Endothelial cell (in vitro differentiated cells): ENCODE measurements at regions not wholly inside any gene's neighbourhood (a gene's known extent, or its start where the extent isn't known, plus 50 kb on each side); places are given as distances from the start of the nearest gene placed in this dataset.

Source experiments
- DNase-seq: peaks from one replicate; pipeline ENCODE4 v3.0.0; 2021; ENCODE audit warnings: low spot score
- H3K27ac Mint-ChIP-seq: one replicate; pipeline ENCODE4 v1.8.0; 2021; ENCODE audit warnings: mixed read lengths, inconsistent platforms; ENCODE audit not compliant: unreplicated experiment
- H3K27me3 Mint-ChIP-seq: one replicate; pipeline ENCODE4 v1.8.0; 2021; ENCODE audit warnings: mild to moderate bottlenecking, moderate library complexity, mixed read lengths, inconsistent platforms; ENCODE audit not compliant: unreplicated experiment
- H3K36me3 Mint-ChIP-seq: one replicate; pipeline ENCODE4 v1.8.0; 2021; ENCODE audit warnings: mild to moderate bottlenecking, low read depth, mixed read lengths, inconsistent platforms; ENCODE audit not compliant: unreplicated experiment
- H3K4me1 Mint-ChIP-seq: one replicate; pipeline ENCODE4 v1.8.0; 2021; ENCODE audit warnings: mild to moderate bottlenecking, mixed read lengths, inconsistent platforms; ENCODE audit not compliant: unreplicated experiment
- H3K4me3 Mint-ChIP-seq: one replicate; pipeline ENCODE4 v1.8.0; 2021; ENCODE audit warnings: mild to moderate bottlenecking, mixed read lengths, inconsistent platforms; ENCODE audit not compliant: unreplicated experiment
- H3K9me3 Mint-ChIP-seq: one replicate; pipeline ENCODE4 v1.8.0; 2021; ENCODE audit warnings: mixed read lengths, inconsistent platforms; ENCODE audit not compliant: unreplicated experiment
- TF ChIP-seq, protein P1 (sequence below): fragments of 200-600 bp; sonication (generic); IDR thresholded peaks from one replicate; pipeline ENCODE4 v1.5.0; 2021; ENCODE audit warnings: antibody characterized with exemption; ENCODE audit not compliant: unreplicated experiment

DNA sequence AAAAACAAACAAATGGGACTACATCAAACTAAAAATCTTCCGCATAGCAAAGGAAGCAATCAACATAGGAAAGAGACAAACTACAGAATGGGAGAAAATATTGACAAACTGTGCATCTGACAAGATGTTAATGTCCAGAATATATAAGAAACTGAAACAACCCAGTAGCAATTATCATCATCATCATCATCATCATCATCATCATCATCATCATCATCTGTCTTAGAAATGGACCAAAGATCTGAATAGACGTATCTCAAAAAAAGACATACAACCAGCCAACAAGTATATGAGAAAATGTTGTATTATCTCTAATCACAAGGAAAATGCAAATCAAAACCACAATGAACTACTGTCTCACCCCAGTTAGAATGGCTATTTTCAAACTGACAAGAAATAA lies 173.9 kb downstream of the PRR20E start:
- no peaks in the 10 kb centered on the region for H3K27me3 Mint-ChIP-seq
- no peaks in the 10 kb centered on the region for H3K36me3 Mint-ChIP-seq
- H3K4me1 Mint-ChIP-seq: no peaks in the 10 kb centered on the region
- no peak overlapping the region for H3K4me3 Mint-ChIP-seq
- no peaks in the 10 kb centered on the region for H3K9me3 Mint-ChIP-seq
- TF ChIP-seq, protein P1, sequence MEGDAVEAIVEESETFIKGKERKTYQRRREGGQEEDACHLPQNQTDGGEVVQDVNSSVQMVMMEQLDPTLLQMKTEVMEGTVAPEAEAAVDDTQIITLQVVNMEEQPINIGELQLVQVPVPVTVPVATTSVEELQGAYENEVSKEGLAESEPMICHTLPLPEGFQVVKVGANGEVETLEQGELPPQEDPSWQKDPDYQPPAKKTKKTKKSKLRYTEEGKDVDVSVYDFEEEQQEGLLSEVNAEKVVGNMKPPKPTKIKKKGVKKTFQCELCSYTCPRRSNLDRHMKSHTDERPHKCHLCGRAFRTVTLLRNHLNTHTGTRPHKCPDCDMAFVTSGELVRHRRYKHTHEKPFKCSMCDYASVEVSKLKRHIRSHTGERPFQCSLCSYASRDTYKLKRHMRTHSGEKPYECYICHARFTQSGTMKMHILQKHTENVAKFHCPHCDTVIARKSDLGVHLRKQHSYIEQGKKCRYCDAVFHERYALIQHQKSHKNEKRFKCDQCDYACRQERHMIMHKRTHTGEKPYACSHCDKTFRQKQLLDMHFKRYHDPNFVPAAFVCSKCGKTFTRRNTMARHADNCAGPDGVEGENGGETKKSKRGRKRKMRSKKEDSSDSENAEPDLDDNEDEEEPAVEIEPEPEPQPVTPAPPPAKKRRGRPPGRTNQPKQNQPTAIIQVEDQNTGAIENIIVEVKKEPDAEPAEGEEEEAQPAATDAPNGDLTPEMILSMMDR: no peak
- H3K27ac Mint-ChIP-seq: no peak overlapping the region
- no peak for DNase-seq

DNA sequence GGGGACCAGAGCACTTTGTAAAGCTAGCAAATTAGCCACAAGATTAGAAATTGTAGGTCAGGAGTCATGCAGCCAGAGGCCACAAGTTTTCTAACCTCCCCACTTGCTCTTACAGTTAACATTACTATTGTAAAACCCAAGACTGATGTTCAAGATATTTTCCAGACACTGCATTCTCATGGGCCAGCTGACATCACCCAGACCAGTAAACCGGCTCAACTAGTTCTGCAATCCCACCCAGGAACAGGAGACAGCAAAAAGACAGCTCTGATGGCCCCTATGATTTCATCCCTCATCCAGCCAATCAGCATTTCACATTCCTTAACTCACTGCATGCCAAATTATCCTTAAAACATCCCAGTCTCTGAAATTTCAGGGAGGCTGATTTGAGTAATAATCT lies 178.5 kb downstream of the PRR20E start:
- Mint-ChIP-seq H3K36me3 (no peaks in the 10 kb centered on the region), H3K27ac (no peak overlapping the region), H3K9me3 (no peaks in the 10 kb centered on the region), H3K4me3 (no peak overlapping the region), H3K4me1 (no peaks in the 10 kb centered on the region), H3K27me3 (no peaks in the 10 kb centered on the region)
- TF ChIP-seq, protein P1: no peak
- no peak for DNase-seq

DNA sequence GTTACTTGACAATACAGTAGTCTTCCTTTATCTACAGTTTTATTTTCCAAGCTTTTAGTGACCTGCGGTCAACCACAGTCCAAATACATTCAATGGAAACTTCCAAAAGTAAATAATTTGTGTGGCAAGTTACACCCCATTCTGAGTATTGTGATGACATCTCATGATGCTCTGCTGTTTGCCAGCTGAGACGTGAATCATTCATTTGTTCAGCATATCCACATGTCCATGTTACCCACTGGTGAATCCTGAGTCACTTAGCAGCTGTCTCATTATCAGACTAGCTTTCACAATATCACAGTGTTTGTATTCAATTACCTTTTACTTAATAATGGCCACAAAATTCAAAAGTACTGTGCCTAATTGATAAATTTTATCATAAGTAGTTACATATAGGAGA lies 179.8 kb downstream of the PRR20E start:
- no peaks in the 10 kb centered on the region for H3K4me1 Mint-ChIP-seq
- no peak overlapping the region for H3K4me3 Mint-ChIP-seq
- no peak for DNase-seq
- TF ChIP-seq, protein P1: no peak
- no peaks in the 10 kb centered on the region for H3K27me3 Mint-ChIP-seq
- H3K9me3 Mint-ChIP-seq: no peaks in the 10 kb centered on the region
- H3K36me3 Mint-ChIP-seq: no peaks in the 10 kb centered on the region
- no peak overlapping the region for H3K27ac Mint-ChIP-seq

DNA sequence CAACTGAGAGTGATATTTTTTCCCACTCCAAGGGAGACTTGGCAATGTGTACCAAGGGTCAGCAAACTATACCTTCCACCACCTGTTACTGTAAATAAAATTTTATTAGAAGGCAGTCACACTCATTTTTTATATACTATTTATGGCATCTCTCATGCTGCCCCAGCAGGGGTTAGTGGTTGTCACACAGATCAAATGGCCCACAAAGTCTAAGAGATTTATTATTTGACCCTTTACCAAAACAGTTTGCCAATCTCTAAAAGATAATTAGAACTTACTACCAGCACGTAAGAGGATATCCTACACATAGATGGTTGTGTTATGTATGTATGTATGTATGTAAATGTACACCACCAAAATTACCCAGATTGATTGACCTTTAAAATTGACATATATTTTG lies 185.1 kb downstream of the PRR20E start:
- no peak overlapping the region for H3K4me3 Mint-ChIP-seq
- TF ChIP-seq, protein P1: no peak
- no peaks in the 10 kb centered on the region for H3K27me3 Mint-ChIP-seq

DNA sequence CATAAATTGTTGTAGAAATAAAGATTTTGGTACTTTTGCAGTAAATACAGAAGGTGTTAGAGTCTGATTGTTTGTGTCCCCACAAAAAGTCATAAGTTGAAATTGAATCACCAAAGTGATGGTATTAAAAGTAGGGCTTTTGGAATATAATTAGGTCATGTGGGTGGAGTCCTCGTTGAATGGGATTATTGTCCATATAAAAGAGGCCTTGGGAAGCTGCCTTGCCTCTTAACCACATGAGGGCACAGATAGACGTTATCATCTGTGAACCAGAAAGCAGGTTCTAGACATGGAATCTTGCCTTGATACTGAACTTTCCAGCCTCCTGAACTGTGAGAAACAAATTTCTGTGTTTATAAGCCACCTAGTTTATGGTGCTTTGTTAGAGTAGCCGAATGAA lies 186.8 kb downstream of the PRR20E start:
- H3K27me3 Mint-ChIP-seq: no peaks in the 10 kb centered on the region
- no peaks in the 10 kb centered on the region for H3K36me3 Mint-ChIP-seq
- H3K9me3 Mint-ChIP-seq: no peaks in the 10 kb centered on the region
- H3K4me3 Mint-ChIP-seq: no peak overlapping the region
- TF ChIP-seq, protein P1: no peak
- no peak overlapping the region for H3K27ac Mint-ChIP-seq
- H3K4me1 Mint-ChIP-seq: no peaks in the 10 kb centered on the region
- DNase-seq: no peak

More for the DNA sequence above, 185.1 kb downstream of the PRR20E start:
- DNase-seq: no peak
- Mint-ChIP-seq H3K9me3 (no peaks in the 10 kb centered on the region), H3K4me1 (no peaks in the 10 kb centered on the region), H3K27ac (no peak overlapping the region), H3K36me3 (no peaks in the 10 kb centered on the region)
